CD4-positive, alpha-beta T cell treated with Interleukin-2 at 100 ng/mL for 4 hours (primary cell): ENCODE measurements at regions not wholly inside any gene's neighbourhood (a gene's known extent, or its start where the extent isn't known, plus 50 kb on each side); places are given as distances from the start of the nearest gene placed in this dataset.

Source experiments
- DNase-seq: peaks from one replicate; pipeline ENCODE4 v3.0.0-alpha.2; 2020; ENCODE audit warnings: low spot score

DNA sequence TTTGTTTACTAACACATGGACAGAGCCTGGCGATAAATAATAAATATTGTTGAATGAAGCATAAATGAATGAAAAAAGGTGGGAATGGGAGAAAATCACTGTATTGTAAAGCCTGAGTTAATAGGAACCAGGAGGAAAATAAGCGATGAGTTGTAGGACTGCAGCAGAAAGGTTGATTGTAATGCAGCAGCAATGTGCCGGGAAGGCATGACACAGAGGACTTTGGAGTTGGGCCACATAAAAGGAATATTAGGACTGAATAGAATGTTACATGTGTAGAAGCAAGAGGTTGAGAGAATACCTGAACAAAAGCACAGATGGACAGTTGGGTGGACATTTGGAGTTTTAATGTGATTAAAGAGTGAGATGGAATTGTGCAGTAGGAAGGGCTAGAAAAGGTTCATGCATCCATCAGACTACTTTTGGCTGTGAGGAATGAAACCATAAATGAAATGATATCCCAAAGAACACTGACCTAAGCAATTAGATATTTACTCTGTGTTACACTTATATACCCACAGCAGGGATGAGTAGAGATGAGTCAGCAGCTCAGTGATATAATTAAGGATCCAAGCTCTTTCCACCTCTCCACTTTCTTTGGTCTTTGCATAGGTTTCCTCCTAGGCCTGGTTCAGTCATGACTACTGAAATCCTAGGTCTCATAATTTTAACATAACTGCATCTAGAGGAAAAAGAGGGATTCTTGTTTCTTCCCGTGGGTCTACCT lies 55.4 kb downstream of the CCER1 start:
- DNase-seq, result no peak

DNA sequence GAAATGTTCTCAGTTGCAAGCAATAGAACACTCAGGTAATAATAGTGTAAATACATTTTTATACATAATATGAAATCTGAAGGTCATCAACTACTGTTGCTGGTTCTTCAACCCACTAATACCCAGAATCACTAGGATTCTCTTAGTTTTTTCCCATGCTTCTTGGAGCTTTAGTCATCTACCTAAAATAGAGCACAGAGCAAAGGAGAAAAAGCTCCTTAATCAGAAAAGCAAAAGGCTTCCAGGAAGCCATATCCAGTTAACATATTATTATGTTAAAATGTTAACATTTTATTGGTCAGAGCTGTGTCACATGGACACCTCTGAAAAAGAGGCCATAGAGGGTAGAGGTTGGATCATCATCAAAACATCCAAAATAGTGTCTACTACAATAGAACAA lies 57.0 kb downstream of the CCER1 start:
- DNase-seq, result no peak

GRCh38 chr12:90897316-90897715 lies 57.7 kb downstream of the CCER1 start:
- no peak for DNase-seq

DNA sequence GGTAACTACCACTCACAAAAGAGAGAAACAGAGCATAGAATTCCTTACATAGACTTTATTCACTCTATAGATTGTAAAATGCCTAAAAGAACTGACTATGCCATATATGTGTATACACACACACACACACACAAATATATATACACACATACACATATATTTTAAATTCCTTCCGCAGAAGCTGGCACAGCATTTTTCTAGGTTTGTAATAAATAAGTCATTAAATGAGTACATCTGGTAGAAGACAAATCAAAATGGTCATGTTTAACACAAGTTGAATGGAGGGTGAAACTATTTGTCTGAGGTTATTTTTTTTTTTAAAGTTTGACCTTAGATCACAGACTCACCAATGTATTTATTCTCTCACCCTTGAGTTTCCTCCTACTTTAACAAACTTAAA lies 58.2 kb downstream of the CCER1 start:
- DNase-seq, result no peak

DNA sequence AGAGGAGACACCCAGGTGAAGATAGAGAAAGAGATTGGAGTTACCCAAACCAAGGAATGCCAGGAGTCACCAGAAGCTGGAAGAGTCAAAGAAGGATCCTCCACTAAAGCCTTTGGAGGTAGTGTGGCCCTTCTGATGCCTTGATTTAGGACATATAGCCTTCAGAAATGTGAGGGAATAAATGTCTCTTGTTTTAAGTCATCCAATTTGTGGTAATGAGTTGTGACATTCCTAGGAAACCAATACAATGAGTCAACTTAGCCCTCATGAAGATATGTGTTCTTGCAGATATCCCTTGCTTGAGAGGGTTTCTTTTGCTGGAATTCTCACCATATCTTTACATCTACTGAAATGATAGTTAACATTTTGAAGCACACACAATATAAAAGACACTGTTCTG lies 58.8 kb downstream of the CCER1 start:
- no peak for DNase-seq

GRCh38 chr12:90888316-90888715 lies 66.7 kb downstream of the CCER1 start:
- no peak for DNase-seq

DNA sequence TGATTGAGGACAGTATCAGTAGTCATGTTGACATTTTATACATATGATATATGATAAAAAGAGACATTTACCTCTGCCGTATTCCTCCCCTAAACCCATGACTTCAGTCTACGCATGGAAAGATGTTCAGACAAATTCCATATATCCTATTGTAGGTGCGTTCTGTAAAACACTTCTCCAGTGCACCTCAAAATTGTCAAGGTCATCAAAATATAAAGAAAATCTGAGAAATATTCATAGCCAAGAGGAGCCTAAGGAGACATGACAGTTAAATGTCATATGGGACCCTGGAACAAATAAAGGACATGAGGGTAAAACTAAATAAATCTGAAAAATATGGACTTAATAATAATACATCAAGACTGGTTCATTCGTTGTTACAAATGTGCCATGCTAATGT lies 71.5 kb downstream of the CCER1 start:
- no peak for DNase-seq

- no peak for DNase-seq
Measured at GRCh38 chr12:90871726-90872096, 83.3 kb downstream of the CCER1 start.

GRCh38 chr12:90870971-90871725 lies 83.8 kb downstream of the CCER1 start:
- no peak for DNase-seq

DNA sequence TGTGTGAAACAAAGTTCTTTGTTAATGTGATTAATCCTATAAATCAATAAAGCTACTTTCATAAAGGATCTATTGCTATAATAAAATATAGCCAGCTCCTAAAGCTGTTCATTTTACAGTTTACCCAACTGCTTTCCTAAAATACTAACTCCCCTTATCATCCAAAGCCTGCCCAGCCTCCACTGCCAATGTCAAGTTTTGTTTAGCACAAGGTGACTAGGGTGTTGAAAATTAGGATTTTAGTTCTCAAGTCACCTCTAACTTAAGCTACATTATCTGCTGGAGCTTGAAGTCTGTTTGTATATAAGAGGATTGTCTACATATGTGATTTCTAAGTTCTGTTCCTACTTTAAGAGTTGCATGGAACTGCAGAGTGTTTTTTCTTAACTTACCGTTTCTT lies 86.3 kb downstream of the CCER1 start:
- no peak for DNase-seq

DNA sequence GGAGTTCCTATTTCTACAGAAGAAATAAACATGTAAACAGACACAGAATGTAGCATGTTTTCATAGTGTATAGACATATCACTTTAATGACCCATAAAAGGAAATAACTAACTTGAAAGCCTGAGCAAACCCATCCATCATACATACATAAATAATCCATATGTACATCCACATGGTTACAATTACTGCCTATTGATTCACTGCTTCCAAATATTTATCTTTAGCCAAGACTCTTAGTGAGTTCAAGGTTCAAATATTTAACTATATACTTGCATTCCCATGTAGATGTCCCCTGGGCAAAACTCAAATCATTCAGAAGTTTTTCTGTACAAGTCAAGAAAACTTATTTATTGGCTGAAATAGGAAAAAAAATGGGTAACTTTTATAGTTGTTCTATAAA lies 95.4 kb downstream of the CCER1 start:
- no peak for DNase-seq

GRCh38 chr12:90858252-90858651 lies 96.7 kb downstream of the CCER1 start:
- no peak for DNase-seq

DNA sequence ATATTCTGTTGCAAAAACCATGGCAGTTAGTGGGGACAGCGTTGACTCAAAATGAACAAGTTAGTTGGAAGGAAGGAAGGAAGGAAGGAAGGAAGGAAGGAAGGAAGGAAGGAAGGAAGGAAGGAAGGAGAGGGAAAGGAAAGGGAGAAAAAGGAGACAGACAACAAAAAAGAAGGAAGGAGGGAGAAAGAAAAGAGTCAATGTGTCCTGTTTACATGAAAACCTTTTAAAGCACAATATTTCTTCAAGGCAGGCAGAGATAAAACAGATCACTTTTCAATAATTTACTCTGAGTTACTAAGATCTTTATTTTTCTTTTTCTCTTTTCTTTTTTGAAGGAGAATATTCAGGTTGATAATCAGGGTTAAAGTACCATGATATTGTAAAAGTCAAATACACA lies 99.4 kb downstream of the CCER1 start:
- DNase-seq, result no peak

GRCh38 chr12:90854136-90854689 lies 100.8 kb downstream of the CCER1 start:
- DNase-seq, result peak; percentile 13

DNA sequence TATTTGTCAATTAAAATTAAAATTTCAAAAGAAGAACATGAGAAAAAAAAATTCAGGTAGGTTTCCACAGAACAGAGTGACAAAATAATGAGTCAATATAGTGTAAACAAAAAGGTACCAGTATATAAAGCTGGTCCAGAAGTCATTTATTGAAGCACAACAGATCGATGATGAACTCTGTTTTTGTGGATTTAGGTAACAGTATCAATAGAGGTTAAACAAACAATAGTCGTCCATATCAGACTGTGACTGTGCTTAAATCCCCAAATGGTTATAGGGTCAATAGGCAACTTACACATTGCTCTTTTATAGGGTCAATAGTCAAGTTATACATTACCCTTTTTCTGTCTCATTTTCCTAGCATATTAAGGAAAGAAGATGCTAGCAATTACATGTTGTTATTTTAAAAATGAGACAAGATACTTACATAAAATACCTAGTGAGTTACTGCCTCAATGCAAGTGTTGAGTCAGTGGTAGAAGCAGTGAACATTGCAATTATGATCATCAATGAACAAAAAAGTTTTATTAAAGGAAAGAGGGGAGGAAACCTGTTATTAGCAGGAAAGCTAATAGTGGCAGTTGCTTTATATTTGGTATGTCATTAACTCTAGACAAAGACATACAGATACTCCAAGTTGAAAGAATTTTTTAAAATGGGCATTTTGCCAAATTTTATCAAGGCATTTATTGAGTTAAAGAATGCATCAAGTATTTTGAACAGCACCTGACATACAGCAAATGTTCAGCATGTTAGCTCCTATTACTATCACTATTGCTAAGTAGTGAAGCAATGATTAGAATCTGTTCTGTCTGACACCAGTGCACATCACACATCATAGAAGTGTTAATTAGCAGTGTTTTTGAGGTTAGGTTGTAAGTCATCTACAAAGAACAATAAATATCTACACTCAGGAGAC lies 102.9 kb downstream of the CCER1 start:
- DNase-seq, result no peak

DNA sequence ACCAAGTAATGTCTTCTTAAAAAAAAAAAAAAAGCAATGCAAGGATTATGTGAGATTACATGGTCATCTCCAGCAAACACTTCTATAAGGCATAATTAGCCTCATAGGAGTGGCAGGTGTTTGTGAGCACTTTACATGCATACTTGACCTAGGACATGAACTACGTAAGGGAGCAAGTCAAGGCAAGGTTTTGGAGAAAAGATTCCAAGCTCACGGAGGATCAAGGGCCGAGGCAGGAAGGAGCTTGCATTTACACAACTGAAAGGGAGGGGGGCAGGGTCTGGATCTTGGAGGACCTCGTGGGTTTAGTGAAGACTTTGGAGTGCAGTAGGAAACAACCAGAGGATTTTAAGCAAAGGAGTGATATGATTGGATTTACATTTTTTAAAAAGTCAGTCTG lies 112.5 kb downstream of the CCER1 start:
- DNase-seq, result no peak

DNA sequence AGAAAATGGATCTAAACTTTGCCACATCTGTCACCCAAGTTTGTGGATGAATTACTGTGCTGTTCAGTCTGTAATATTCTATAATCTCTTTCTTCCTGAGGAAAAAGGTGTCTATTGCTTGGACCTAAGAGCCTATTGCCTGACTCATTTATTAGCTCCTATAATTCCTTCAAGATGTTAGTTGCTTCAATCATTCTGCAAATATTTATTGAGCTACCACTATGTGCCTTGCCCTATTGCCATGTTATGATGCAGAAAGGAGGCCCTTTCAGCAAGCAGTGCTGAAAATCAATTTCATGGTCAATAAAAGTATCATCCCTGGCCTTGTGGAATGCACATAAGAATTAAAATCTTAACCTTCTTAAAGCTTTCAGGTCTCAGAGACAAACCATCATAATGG lies 113.6 kb downstream of the CCER1 start:
- no peak for DNase-seq

DNA sequence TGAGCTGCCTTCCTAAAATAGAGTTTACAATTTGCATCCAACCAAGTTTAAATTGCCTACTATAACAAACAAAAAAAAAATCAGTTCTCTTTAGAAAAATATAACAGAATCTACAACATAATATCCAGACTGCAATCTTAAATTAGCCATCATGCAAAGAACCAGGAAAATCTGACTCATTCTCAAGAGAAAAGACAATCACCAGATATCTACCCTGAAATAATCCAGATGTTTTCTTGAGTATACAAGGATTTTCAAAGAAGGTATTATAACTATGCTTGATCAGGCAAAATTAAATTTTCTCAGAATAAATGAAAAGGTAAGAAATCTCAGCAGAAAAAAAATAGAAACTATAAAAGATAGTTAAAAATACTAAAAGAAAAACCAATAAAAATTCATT lies 115.6 kb downstream of the CCER1 start:
- no peak for DNase-seq

- DNase-seq, result no peak
Measured at GRCh38 chr12:90836689-90837088, 118.3 kb downstream of the CCER1 start.

DNA sequence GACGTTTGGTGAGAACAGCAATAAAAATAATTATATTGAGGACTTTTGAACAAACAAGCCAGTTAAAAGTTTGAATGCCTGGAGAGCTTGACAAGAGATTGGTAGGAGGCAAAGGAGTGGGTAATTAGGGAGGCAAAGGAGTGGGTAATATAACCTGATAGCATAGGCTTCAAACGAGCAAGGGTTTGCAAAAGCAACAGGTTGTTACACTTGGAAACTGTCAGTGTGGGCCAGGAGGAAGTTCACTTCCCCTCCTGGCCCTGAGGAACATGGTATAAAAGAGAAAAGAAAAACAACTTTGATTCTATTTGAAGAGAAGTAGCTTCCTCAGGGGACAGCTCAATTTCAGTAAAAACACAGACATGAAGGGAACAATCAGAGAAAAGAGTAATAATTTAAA lies 121.7 kb downstream of the CCER1 start:
- no peak for DNase-seq

DNA sequence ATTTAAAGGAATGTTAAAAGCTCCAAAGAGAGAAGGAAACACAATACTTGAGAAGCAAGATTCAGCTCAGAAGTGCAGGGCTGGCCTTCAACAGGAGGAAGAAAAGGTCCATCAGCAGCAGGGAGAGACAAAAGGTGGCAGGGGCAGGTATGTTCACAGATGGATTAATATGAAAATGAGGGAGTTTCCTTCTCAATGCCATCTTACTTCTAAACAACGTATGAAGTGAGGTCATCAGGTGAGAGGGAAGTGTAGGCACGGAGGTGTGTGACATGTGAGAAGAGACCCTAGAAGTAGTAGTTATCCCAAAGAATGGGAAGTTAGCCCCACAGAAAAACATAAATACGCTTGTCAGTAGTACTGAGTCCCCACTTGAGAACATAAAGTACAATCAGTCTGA lies 122.5 kb downstream of the CCER1 start:
- no peak for DNase-seq

GRCh38 chr12:90831712-90832111 lies 123.3 kb downstream of the CCER1 start:
- no peak for DNase-seq

GRCh38 chr12:90829044-90829443 lies 125.9 kb downstream of the CCER1 start:
- no peak for DNase-seq
